ENCODE measurements at regions not wholly inside any gene's neighbourhood (a gene's known extent, or its start where the extent isn't known, plus 50 kb on each side); places are given as distances from the start of the nearest gene placed in this dataset.

DNA sequence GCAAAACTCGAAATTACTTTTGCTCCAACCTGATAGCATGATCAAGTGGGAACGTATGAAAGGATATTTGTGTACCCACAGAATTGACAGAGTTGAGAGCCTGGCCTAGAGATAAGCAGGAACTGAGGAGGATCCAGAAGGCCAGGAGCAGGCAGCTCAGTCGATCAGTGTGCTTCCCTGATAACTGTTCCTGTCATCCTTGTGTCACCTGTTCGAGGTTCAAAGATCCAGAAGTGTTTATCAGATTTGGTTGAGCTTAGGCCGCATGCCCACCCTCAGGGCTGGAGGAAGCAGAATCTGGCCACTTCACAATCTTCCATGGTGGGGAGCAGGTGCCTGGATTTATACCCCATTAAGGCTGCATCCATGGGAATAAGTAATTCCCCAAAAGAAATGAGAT lies 124.8 kb downstream of the QRSL1 start:
- H3K36me3 ChIP-seq (ENCODE audit: insufficient read depth, low read length) = no peaks in the 10 kb centered on the region
- no peak overlapping the region for H3K4me3 ChIP-seq (ENCODE audit: low read length)
- no peaks in the 10 kb centered on the region for H3K9me2 ChIP-seq (ENCODE audit: insufficient read depth, low read length)
- no peaks in the 10 kb centered on the region for H4K20me1 ChIP-seq (ENCODE audit: insufficient read depth)
- H3K27ac ChIP-seq (ENCODE audit: low read length) = no peak overlapping the region
- no peaks in the 10 kb centered on the region for H3K79me2 ChIP-seq (replicated peaks; ENCODE audit: insufficient read depth, low read length)
- TF ChIP-seq TAF1 (IDR thresholded peaks at IDR 0.05; ENCODE audit: low read depth) = no peak
- no peak for TF ChIP-seq POLR2AphosphoS5 (IDR thresholded peaks at IDR 0.05)
- TF ChIP-seq MXI1 (conservative IDR thresholded peaks at IDR 0.05; ENCODE audit: poor library complexity, severe bottlenecking) = no peak
- TF ChIP-seq EP300 (conservative IDR thresholded peaks at IDR 0.05; ENCODE audit: poor library complexity, severe bottlenecking) = no peak
- TF ChIP-seq SMC3 (conservative IDR thresholded peaks at IDR 0.05; ENCODE audit: poor library complexity) = no peak
- TF ChIP-seq, protein P1, sequence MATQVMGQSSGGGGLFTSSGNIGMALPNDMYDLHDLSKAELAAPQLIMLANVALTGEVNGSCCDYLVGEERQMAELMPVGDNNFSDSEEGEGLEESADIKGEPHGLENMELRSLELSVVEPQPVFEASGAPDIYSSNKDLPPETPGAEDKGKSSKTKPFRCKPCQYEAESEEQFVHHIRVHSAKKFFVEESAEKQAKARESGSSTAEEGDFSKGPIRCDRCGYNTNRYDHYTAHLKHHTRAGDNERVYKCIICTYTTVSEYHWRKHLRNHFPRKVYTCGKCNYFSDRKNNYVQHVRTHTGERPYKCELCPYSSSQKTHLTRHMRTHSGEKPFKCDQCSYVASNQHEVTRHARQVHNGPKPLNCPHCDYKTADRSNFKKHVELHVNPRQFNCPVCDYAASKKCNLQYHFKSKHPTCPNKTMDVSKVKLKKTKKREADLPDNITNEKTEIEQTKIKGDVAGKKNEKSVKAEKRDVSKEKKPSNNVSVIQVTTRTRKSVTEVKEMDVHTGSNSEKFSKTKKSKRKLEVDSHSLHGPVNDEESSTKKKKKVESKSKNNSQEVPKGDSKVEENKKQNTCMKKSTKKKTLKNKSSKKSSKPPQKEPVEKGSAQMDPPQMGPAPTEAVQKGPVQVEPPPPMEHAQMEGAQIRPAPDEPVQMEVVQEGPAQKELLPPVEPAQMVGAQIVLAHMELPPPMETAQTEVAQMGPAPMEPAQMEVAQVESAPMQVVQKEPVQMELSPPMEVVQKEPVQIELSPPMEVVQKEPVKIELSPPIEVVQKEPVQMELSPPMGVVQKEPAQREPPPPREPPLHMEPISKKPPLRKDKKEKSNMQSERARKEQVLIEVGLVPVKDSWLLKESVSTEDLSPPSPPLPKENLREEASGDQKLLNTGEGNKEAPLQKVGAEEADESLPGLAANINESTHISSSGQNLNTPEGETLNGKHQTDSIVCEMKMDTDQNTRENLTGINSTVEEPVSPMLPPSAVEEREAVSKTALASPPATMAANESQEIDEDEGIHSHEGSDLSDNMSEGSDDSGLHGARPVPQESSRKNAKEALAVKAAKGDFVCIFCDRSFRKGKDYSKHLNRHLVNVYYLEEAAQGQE (IDR thresholded peaks at IDR 0.05; ENCODE audit: borderline replicate concordance) = no peak
- H3K27me3 ChIP-seq (ENCODE audit: insufficient read depth, low read depth, low read length) = no peaks in the 10 kb centered on the region
- no peak overlapping the region for H3K4me2 ChIP-seq (ENCODE audit: low read length)
- H3K9ac ChIP-seq (ENCODE audit: low read length) = no peak overlapping the region
- no peak overlapping the region for H2AFZ ChIP-seq (ENCODE audit: low read depth, low read length)
- H3K9me3 ChIP-seq (ENCODE audit: low read length) = no peaks in the 10 kb centered on the region
- H3F3A ChIP-seq (ENCODE audit: insufficient read depth, low read length, poor library complexity, severe bottlenecking) = no peaks in the 10 kb centered on the region

DNA sequence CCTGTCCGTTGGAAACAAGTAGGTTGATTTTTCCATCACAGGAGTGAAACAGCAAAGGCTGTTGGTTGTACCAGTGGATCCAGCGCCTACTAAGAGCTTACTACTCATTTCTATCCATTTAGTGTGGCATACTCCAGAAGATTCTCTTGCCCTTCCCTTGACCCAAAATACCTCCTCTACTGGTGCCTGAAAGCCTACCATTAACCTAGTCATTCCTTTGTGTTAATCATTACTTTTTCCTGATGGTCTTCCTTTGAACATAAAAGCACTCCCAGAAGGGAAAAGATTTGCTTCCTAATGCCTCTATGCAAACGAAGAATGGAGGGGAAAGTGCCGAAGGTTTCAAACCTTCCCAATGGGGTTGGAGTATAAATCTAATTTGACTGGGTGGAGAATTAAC lies 123.3 kb downstream of the QRSL1 start:
- H4K20me1 ChIP-seq (ENCODE audit: insufficient read depth) = no peaks in the 10 kb centered on the region
- H3F3A ChIP-seq (ENCODE audit: insufficient read depth, low read length, poor library complexity, severe bottlenecking) = no peaks in the 10 kb centered on the region
- TF ChIP-seq, protein P1 (IDR thresholded peaks at IDR 0.05; ENCODE audit: borderline replicate concordance) = no peak
- TF ChIP-seq MXI1 (conservative IDR thresholded peaks at IDR 0.05; ENCODE audit: poor library complexity, severe bottlenecking) (no peak), EZH2 (IDR thresholded peaks at IDR 0.05; ENCODE audit: borderline replicate concordance, insufficient read depth, low read length, poor library complexity, severe bottlenecking) (no peak), EP300 (conservative IDR thresholded peaks at IDR 0.05; ENCODE audit: poor library complexity, severe bottlenecking) (no peak), POLR2AphosphoS5 (IDR thresholded peaks at IDR 0.05) (no peak), TAF1 (IDR thresholded peaks at IDR 0.05; ENCODE audit: low read depth) (no peak), RAD21 (conservative IDR thresholded peaks at IDR 0.05) (no peak), SMC3 (conservative IDR thresholded peaks at IDR 0.05; ENCODE audit: poor library complexity) (no peak)
- TF ChIP-seq, protein P2, sequence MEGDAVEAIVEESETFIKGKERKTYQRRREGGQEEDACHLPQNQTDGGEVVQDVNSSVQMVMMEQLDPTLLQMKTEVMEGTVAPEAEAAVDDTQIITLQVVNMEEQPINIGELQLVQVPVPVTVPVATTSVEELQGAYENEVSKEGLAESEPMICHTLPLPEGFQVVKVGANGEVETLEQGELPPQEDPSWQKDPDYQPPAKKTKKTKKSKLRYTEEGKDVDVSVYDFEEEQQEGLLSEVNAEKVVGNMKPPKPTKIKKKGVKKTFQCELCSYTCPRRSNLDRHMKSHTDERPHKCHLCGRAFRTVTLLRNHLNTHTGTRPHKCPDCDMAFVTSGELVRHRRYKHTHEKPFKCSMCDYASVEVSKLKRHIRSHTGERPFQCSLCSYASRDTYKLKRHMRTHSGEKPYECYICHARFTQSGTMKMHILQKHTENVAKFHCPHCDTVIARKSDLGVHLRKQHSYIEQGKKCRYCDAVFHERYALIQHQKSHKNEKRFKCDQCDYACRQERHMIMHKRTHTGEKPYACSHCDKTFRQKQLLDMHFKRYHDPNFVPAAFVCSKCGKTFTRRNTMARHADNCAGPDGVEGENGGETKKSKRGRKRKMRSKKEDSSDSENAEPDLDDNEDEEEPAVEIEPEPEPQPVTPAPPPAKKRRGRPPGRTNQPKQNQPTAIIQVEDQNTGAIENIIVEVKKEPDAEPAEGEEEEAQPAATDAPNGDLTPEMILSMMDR (IDR thresholded peaks at IDR 0.05; ENCODE audit: poor library complexity, severe bottlenecking) = no peak
- no peak overlapping the region for H3K27ac ChIP-seq (ENCODE audit: low read length)
- H3K9me2 ChIP-seq (ENCODE audit: insufficient read depth, low read length) = no peaks in the 10 kb centered on the region
- H3K79me2 ChIP-seq (replicated peaks; ENCODE audit: insufficient read depth, low read length) = no peaks in the 10 kb centered on the region
- no peak overlapping the region for H3K4me2 ChIP-seq (ENCODE audit: low read length)
- H3K9ac ChIP-seq (ENCODE audit: low read length) = no peak overlapping the region
- no peak overlapping the region for H3K4me3 ChIP-seq (ENCODE audit: low read length)
- H3K27me3 ChIP-seq (ENCODE audit: insufficient read depth, low read depth, low read length) = no peaks in the 10 kb centered on the region
- H3K36me3 ChIP-seq (ENCODE audit: insufficient read depth, low read length) = no peaks in the 10 kb centered on the region
- H3K9me3 ChIP-seq (ENCODE audit: low read length) = no peaks in the 10 kb centered on the region
- no peak overlapping the region for H2AFZ ChIP-seq (ENCODE audit: low read depth, low read length)

Measured in neural cell (in vitro differentiated cells).